GM21723 (cell line): ENCODE measurements at regions not wholly inside any gene's neighbourhood (a gene's known extent, or its start where the extent isn't known, plus 50 kb on each side); places are given as distances from the start of the nearest gene placed in this dataset.

Experiments used
- ATAC-seq: cut with Tn5 transposase; IDR thresholded peaks from one replicate; pipeline ENCODE4 v1.9.1; 2021; ENCODE audit warnings: mild to moderate bottlenecking, moderate library complexity; ENCODE audit not compliant: unreplicated experiment

- no peak for ATAC-seq
Measured at GRCh38 chr12:115474539-115475353, 790.8 kb upstream of the TBX3 start.

- no peak for ATAC-seq
Measured at GRCh38 chr12:115473257-115473956, 789.4 kb upstream of the TBX3 start.

- no peak for ATAC-seq
Measured at GRCh38 chr12:115472852-115473251, 788.9 kb upstream of the TBX3 start.

GRCh38 chr12:115470977-115471376, 787.0 kb upstream of the TBX3 start:
- no peak for ATAC-seq

GRCh38 chr12:115470526-115470925, 786.6 kb upstream of the TBX3 start:
- no peak for ATAC-seq

- ATAC-seq: no peak
Measured at GRCh38 chr12:115468087-115468510, 784.1 kb upstream of the TBX3 start.

- no peak for ATAC-seq
Measured at GRCh38 chr12:115467531-115467930, 783.6 kb upstream of the TBX3 start.

GRCh38 chr12:115466076-115466475, 782.1 kb upstream of the TBX3 start:
- no peak for ATAC-seq

- no peak for ATAC-seq
Measured at GRCh38 chr12:115464661-115465060, 780.7 kb upstream of the TBX3 start.

- no peak for ATAC-seq
Measured at GRCh38 chr12:115464111-115464581, 780.2 kb upstream of the TBX3 start.

- no peak for ATAC-seq
Measured at GRCh38 chr12:115461401-115461800, 777.4 kb upstream of the TBX3 start.

GRCh38 chr12:115457798-115458197, 773.8 kb upstream of the TBX3 start:
- no peak for ATAC-seq

GRCh38 chr12:115456946-115457689, 773.1 kb upstream of the TBX3 start:
- ATAC-seq: no peak

- no peak for ATAC-seq
Measured at GRCh38 chr12:115455268-115455681, 771.3 kb upstream of the TBX3 start.

GRCh38 chr12:115452751-115453281, 768.8 kb upstream of the TBX3 start:
- no peak for ATAC-seq

GRCh38 chr12:115451780-115452736, 768.1 kb upstream of the TBX3 start:
- ATAC-seq: peak; percentile 55

- no peak for ATAC-seq
Measured at GRCh38 chr12:115451151-115451779, 767.3 kb upstream of the TBX3 start.

- no peak for ATAC-seq
Measured at GRCh38 chr12:115450710-115451109, 766.7 kb upstream of the TBX3 start.

GRCh38 chr12:115450017-115450416, 766.0 kb upstream of the TBX3 start:
- no peak for ATAC-seq

- no peak for ATAC-seq
Measured at GRCh38 chr12:115449526-115449925, 765.6 kb upstream of the TBX3 start.
